Sigmoid colon (tissue), 6 donors: ENCODE measurements at regions not wholly inside any gene's neighbourhood (a gene's known extent, or its start where the extent isn't known, plus 50 kb on each side); places are given as distances from the start of the nearest gene placed in this dataset.

ENCODE experiments used
- DNase-seq: peaks from one replicate; pipeline ENCODE4 v3.0.0-alpha.2; 2019
- H3K27ac ChIP-seq, 4 donors: fragments of 200-600 bp; sonication (generic); one replicate each; pipeline ENCODE4 v1.5.1; 2016 to 2019; ENCODE audit warnings: mild to moderate bottlenecking in 1 of 4
- H3K27me3 ChIP-seq, 3 donors: fragments of 200-600 bp; sonication (generic); one replicate each; pipeline ENCODE4 v1.5.1; 2019; ENCODE audit warnings: mild to moderate bottlenecking in 1 of 3
- H3K36me3 ChIP-seq, 4 donors: fragments of 200-600 bp; sonication (generic); one replicate each; pipeline ENCODE4 v1.5.1; 2016 to 2019
- H3K4me1 ChIP-seq, 4 donors: fragments of 200-600 bp; sonication (generic); one replicate each; pipeline ENCODE4 v1.5.1; 2017 to 2019
- H3K4me3 ChIP-seq, 4 donors: fragments of 200-600 bp; sonication (generic); one replicate each; pipeline ENCODE4 v1.5.1; 2017 to 2019; ENCODE audit warnings: mild to moderate bottlenecking in 2 of 4, moderate library complexity in 1 of 4
- H3K9me3 ChIP-seq, 4 donors: fragments of 200-600 bp in 3 of 4; sonication (generic) in 3 of 4; one replicate each; pipeline versions ENCODE4 v1.5.1 to v1.6.1; 2013 to 2019
- EP300 ChIP-seq, 4 donors: sonication (generic); formaldehyde crosslinking; IDR thresholded peaks; one replicate each; pipeline ENCODE4 v1.6.1; 2017; ENCODE audit warnings: antibody characterized with exemption in 4 of 4
- POLR2A ChIP-seq, 2 donors: fragments of 450-650 bp; IDR thresholded peaks; one replicate each; pipeline ENCODE4 v1.6.1; 2016; ENCODE audit warnings: antibody characterized with exemption in 2 of 2, mild to moderate bottlenecking in 2 of 2, moderate library complexity in 2 of 2
- POLR2AphosphoS5 ChIP-seq, 4 donors: sonication (generic); formaldehyde crosslinking; IDR thresholded peaks; one replicate each; pipeline ENCODE4 v1.6.1; 2017; ENCODE audit warnings: antibody characterized with exemption in 4 of 4
- WGBS, 2 donors: extraction: QIAGEN DNeasy Blood & Tissue Kit; methylation state at CpG; one replicate each; pipeline ENCODE4 v1.1.7; 2013; 5-methylcytosine and 5-hydroxymethylcytosine counted together
- intact Hi-C: fragments of 100-400 bp; cut with DNase I; formaldehyde crosslinking; loops from one replicate; pipeline ENCODE4 v1.15.1; 2023
- TF ChIP-seq, protein P1 (sequence below), 4 experiments: fragments of 450-650 bp in 3 of 4; fragments of 200-600 bp in 1 of 4; IDR thresholded peaks; one replicate each; pipeline ENCODE4 v1.5.1; 2016 to 2019; ENCODE audit warnings: antibody characterized with exemption in 4 of 4, mild to moderate bottlenecking in 3 of 4, moderate library complexity in 2 of 4
- donor health status: healthy with polysubstance abuse.
- donor health status: healthy.

DNA sequence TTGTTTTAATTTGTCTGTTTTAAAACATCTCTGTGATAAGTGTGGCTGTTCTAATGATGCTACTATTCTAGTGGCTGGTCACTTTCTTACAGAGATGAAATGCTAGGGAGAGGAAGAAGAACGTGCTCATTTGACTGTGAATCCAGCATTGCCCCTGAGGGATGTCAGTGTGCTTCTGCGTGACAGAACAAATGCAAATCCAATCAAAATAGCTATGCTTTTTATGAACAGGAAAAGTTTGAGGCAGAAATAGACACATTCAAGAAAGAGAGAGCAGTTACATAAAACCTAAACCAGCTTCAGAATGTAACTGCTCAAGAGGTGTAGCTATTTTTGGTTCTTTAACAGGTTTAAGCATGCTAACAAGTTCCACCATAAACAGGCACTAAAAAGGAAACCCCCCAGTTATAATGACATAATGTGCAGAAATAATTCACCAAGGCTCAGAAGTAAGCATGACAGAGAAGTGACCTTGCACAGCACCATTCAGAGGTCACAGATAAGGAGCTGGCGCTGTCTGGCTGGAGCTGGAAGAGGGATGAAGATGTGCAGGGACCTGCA lies 385.3 kb downstream of the EPM2A start:
- Histone ChIP-seq H3K9me3 (no peaks in the 10 kb centered on the region), H3K27me3 (no peaks in the 10 kb centered on the region), H3K27ac (no peak overlapping the region), H3K36me3 (no peaks in the 10 kb centered on the region), H3K4me3 (no peak overlapping the region), H3K4me1 (no peaks in the 10 kb centered on the region)
- no peak for DNase-seq
- no peak for TF ChIP-seq POLR2AphosphoS5 (IDR thresholded peaks at IDR 0.05)
- TF ChIP-seq EP300 (IDR thresholded peaks at IDR 0.05): no peak
- TF ChIP-seq, protein P1, sequence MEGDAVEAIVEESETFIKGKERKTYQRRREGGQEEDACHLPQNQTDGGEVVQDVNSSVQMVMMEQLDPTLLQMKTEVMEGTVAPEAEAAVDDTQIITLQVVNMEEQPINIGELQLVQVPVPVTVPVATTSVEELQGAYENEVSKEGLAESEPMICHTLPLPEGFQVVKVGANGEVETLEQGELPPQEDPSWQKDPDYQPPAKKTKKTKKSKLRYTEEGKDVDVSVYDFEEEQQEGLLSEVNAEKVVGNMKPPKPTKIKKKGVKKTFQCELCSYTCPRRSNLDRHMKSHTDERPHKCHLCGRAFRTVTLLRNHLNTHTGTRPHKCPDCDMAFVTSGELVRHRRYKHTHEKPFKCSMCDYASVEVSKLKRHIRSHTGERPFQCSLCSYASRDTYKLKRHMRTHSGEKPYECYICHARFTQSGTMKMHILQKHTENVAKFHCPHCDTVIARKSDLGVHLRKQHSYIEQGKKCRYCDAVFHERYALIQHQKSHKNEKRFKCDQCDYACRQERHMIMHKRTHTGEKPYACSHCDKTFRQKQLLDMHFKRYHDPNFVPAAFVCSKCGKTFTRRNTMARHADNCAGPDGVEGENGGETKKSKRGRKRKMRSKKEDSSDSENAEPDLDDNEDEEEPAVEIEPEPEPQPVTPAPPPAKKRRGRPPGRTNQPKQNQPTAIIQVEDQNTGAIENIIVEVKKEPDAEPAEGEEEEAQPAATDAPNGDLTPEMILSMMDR (IDR thresholded peaks at IDR 0.05): no peak
- TF ChIP-seq POLR2A (IDR thresholded peaks at IDR 0.05): no peak
- intact Hi-C loops: no loop called here
- 55 to 61% methylated on average over 3 of the region's 3 CpGs for WGBS, 2 donors

DNA sequence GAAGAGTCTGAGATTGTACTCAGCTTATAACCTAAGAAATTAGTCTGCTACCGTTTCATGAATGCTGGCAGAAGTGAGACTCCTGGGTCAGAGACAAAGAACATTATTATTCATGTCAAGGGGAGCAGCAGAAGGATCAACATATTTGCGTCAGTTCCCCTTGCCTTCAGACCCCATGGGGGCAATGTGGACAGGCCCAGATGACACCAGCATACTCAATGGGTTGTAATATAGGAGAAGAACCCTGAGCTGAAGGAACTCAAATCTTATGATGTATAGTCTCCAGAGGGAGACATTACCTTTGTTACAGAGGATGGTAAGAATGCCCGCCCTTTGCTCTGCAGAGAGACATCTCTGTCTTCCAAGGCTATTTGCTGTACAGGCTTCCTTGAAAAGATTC lies 384.4 kb downstream of the EPM2A start:
- H3K4me3 ChIP-seq: no peak overlapping the region
- H3K9me3 ChIP-seq: no peaks in the 10 kb centered on the region
- intact Hi-C loops: no loop called here
- WGBS, 2 donors: 81 to 89% methylated on average over 3 of the region's 3 CpGs
- no peak for TF ChIP-seq EP300 (IDR thresholded peaks at IDR 0.05)
- no peak for TF ChIP-seq POLR2AphosphoS5 (IDR thresholded peaks at IDR 0.05)
- no peak for TF ChIP-seq POLR2A (IDR thresholded peaks at IDR 0.05)
- TF ChIP-seq, protein P1 (IDR thresholded peaks at IDR 0.05): no peak
- no peak overlapping the region for H3K27ac ChIP-seq
- no peaks in the 10 kb centered on the region for H3K4me1 ChIP-seq
- no peaks in the 10 kb centered on the region for H3K27me3 ChIP-seq
- no peaks in the 10 kb centered on the region for H3K36me3 ChIP-seq
- DNase-seq: no peak

DNA sequence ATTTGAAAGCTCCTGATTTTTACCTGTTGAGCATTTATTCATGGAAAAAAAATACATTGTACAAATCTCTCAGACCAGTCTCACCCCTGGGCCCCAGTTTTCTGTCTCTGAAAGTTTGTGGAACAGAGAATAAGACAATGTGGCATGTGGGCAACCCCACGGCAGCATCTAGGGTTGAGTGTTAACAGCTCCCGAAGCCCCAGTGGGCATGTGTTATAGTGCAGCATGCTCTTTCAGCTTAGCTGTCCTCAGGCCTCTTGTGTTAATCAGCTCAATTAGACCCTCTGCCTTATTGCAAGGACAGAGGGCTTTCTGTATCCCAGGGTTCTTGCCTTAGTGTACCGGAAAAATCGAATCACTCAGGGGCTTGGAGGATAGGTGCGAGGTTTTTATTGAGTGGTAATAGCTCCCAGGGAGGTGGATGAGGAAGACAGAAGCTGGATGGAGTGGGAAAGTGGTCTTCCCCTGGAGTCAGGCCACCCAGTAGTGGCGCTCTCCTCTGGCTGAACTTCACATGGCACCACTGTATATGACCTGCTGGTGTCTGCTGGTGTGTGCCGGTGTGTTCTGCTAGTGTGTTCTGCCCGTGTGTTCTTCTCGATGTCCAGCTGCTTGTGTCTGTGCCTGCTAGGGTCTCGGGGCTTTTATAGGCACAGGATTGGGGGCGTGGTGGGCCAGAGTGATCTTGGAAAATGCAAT lies 382.8 kb downstream of the EPM2A start:
- WGBS, 2 donors: 89 to 91% methylated on average over 11 of the region's 11 CpGs
- H3K4me1 ChIP-seq: no peaks in the 10 kb centered on the region
- H3K27ac ChIP-seq: no peak overlapping the region
- H3K27me3 ChIP-seq: no peaks in the 10 kb centered on the region
- no peaks in the 10 kb centered on the region for H3K36me3 ChIP-seq
- intact Hi-C loops: no loop called here
- TF ChIP-seq, protein P1 (IDR thresholded peaks at IDR 0.05): no peak
- TF ChIP-seq EP300 (IDR thresholded peaks at IDR 0.05) (no peak), POLR2AphosphoS5 (IDR thresholded peaks at IDR 0.05) (no peak), POLR2A (IDR thresholded peaks at IDR 0.05) (no peak)
- H3K4me3 ChIP-seq: no peak overlapping the region
- no peak for DNase-seq
- H3K9me3 ChIP-seq: no peaks in the 10 kb centered on the region

DNA sequence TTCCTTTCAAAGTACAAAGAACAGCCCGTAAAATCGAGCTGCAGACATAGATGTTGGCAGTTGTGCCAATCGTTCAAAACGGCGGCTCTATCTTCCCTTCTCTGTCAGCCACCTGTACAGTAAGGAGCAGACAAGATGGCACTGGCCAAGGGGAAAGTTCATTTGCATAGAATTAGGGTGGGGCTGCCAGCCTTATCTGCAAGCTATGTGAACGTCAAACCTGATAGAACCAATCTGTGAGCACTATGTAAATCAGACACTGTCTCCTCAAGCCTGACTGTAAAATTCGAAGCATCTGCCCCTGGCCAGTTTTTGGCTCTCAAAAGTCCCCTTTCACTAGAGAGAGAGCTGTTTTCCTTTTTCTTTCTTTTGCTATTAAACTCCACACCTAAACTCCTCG lies 374.5 kb downstream of the EPM2A start:
- DNase-seq: no peak
- WGBS, 2 donors: 61 to 83% methylated on average over 8 of the region's 8 CpGs
- intact Hi-C loops: no loop called here
- Histone ChIP-seq H3K36me3 (no peaks in the 10 kb centered on the region), H3K4me1 (no peaks in the 10 kb centered on the region), H3K4me3 (no peak overlapping the region), H3K27me3 (no peaks in the 10 kb centered on the region), H3K9me3 (peaks cover 0 to 4% (median 0%) of the 10 kb centered on the region in 4 donors), H3K27ac (no peak overlapping the region)
- TF ChIP-seq, protein P1 (IDR thresholded peaks at IDR 0.05): no peak
- TF ChIP-seq EP300 (IDR thresholded peaks at IDR 0.05) (no peak), POLR2AphosphoS5 (IDR thresholded peaks at IDR 0.05) (no peak), POLR2A (IDR thresholded peaks at IDR 0.05) (no peak)
